GM23338 (cell line): ENCODE measurements at regions not wholly inside any gene's neighbourhood (a gene's known extent, or its start where the extent isn't known, plus 50 kb on each side); places are given as distances from the start of the nearest gene placed in this dataset.

Source experiments
- ATAC-seq: fragments of 200-7000 bp; cut with Tn5 transposase; 3 replicates; pipeline ENCODE4 v1.9.1; 2020
- DNase-seq: peaks from one replicate; pipeline ENCODE4 v3.0.0-alpha.2; 2015; ENCODE audit warnings: low spot score
- H2AFZ ChIP-seq: fragments of 200-600 bp; sonication (generic); 2 replicates; pipeline ENCODE4 v1.8.0; 2016; ENCODE audit warnings: antibody characterized with exemption, mild to moderate bottlenecking, moderate library complexity
- H3F3A ChIP-seq: fragments of 200-600 bp; sonication (generic); replicated peaks from 2 replicates; pipeline ENCODE4 v1.8.0; 2017; ENCODE audit warnings: antibody characterized with exemption, mixed run types, low read depth
- H3K27ac ChIP-seq: fragments of 200-600 bp; sonication (generic); 2 replicates; pipeline ENCODE4 v1.6.1; 2016; ENCODE audit warnings: low read depth
- H3K27me3 ChIP-seq: fragments of 200-600 bp; sonication (generic); 2 replicates; pipeline ENCODE4 v1.8.0; 2016; ENCODE audit warnings: mild to moderate bottlenecking, mixed run types, moderate library complexity; ENCODE audit not compliant: insufficient read depth
- H3K36me3 ChIP-seq: fragments of 200-600 bp; sonication (generic); 2 replicates; pipeline ENCODE4 v1.8.0; 2016; ENCODE audit warnings: mild to moderate bottlenecking; ENCODE audit not compliant: insufficient read depth
- H3K4me1 ChIP-seq: fragments of 200-600 bp; sonication (generic); 2 replicates; pipeline ENCODE4 v1.8.0; 2016; ENCODE audit warnings: mild to moderate bottlenecking, moderate library complexity; ENCODE audit not compliant: insufficient read depth
- H3K4me2 ChIP-seq: fragments of 200-600 bp; sonication (generic); 2 replicates; pipeline ENCODE4 v1.7.1; 2017; ENCODE audit warnings: mixed run types
- H3K4me3 ChIP-seq: fragments of 200-600 bp; sonication (generic); 2 replicates; pipeline ENCODE4 v1.6.1; 2016; ENCODE audit warnings: mixed run types
- H3K79me2 ChIP-seq: fragments of 200-600 bp; sonication (generic); replicated peaks from 2 replicates; pipeline ENCODE4 v1.8.0; 2017; ENCODE audit warnings: mild to moderate bottlenecking; ENCODE audit not compliant: insufficient read depth
- H3K9me2 ChIP-seq: fragments of 200-600 bp; sonication (generic); 2 replicates; pipeline ENCODE4 v1.8.0; 2017; ENCODE audit not compliant: insufficient read depth
- H4K20me1 ChIP-seq: fragments of 200-600 bp; sonication (generic); replicated peaks from 2 replicates; pipeline ENCODE4 v1.8.0; 2017; ENCODE audit warnings: mild to moderate bottlenecking; ENCODE audit not compliant: insufficient read depth
- H3K27ac Mint-ChIP-seq: 2 replicates; pipeline ENCODE4 v1.8.0; 2020; ENCODE audit warnings: inconsistent platforms, mild to moderate bottlenecking, moderate library complexity, mixed read lengths
- H3K27me3 Mint-ChIP-seq: 3 replicates; pipeline ENCODE4 v1.8.0; 2022; ENCODE audit warnings: low read depth, mild to moderate bottlenecking, moderate library complexity, mixed read lengths, inconsistent platforms; ENCODE audit not compliant: insufficient read depth, poor library complexity
- H3K36me3 Mint-ChIP-seq: 3 replicates; pipeline ENCODE4 v1.8.0; 2021; ENCODE audit warnings: low read depth, mild to moderate bottlenecking, inconsistent platforms, moderate library complexity, mixed read lengths
- H3K4me1 Mint-ChIP-seq: 3 replicates; pipeline ENCODE4 v1.8.0; 2020; ENCODE audit warnings: mild to moderate bottlenecking, inconsistent platforms, mixed read lengths
- H3K4me3 Mint-ChIP-seq: 3 replicates; pipeline ENCODE4 v1.8.0; 2021; ENCODE audit warnings: moderate library complexity, mild to moderate bottlenecking, inconsistent platforms, mixed read lengths
- H3K9me3 Mint-ChIP-seq: 3 replicates; pipeline ENCODE4 v1.8.0; 2020; ENCODE audit warnings: moderate library complexity, mild to moderate bottlenecking, inconsistent platforms, mixed read lengths
- CREB1 ChIP-seq: fragments of 250-450 bp; sonication (Bioruptor Pico); IDR thresholded peaks from 2 replicates; pipeline ENCODE4 v1.5.0; 2020; ENCODE audit warnings: low read depth, mild to moderate bottlenecking, moderate library complexity
- CTCF ChIP-seq, 2 experiments: fragments of 200-600 bp in 1 of 2; sonication (generic) in 1 of 2; conservative IDR thresholded peaks; 2 replicates each; pipeline versions ENCODE4 v1.5.1 to v1.6.1; 2016 to 2017; ENCODE audit warnings: antibody characterized with exemption in 2 of 2, low read depth in 2 of 2, mild to moderate bottlenecking in 2 of 2, moderate library complexity in 1 of 2
- ETS1 ChIP-seq: IDR thresholded peaks from 2 replicates; pipeline ENCODE4 v1.6.1; 2016; ENCODE audit warnings: antibody characterized with exemption
- EZH2 ChIP-seq: fragments of 200-600 bp; sonication (generic); IDR thresholded peaks from one replicate; pipeline ENCODE4 v1.8.0; 2017; ENCODE audit warnings: antibody characterized with exemption, mild to moderate bottlenecking, low read depth; ENCODE audit not compliant: unreplicated experiment
- EZH2phosphoT487 ChIP-seq: fragments of 200-600 bp; sonication (generic); IDR thresholded peaks from one replicate; pipeline ENCODE4 v1.8.1; 2018; ENCODE audit warnings: antibody characterized with exemption; ENCODE audit not compliant: unreplicated experiment
- JUNB ChIP-seq: IDR thresholded peaks from one replicate; pipeline ENCODE4 v1.6.1; 2016; ENCODE audit warnings: antibody characterized with exemption; ENCODE audit not compliant: unreplicated experiment
- NANOG ChIP-seq: IDR thresholded peaks from 2 replicates; pipeline ENCODE4 v1.6.1; 2016; ENCODE audit warnings: antibody characterized with exemption, borderline replicate concordance
- ZNF331 ChIP-seq: fragments of 250-450 bp; sonication (Bioruptor Pico); IDR thresholded peaks from 2 replicates; pipeline ENCODE4 v1.5.0; 2020; ENCODE audit warnings: low read depth, mild to moderate bottlenecking, moderate library complexity

- Mint-ChIP-seq H3K27me3 (no peaks in the 10 kb centered on the region), H3K36me3 (no peaks in the 10 kb centered on the region), H3K27ac (no peak overlapping the region), H3K4me3 (no peak overlapping the region), H3K9me3 (no peaks in the 10 kb centered on the region), H3K4me1 (peaks cover 18% of the 10 kb centered on the region)
- Histone ChIP-seq H3K36me3 (no peaks in the 10 kb centered on the region), H3K9me2 (no peaks in the 10 kb centered on the region), H3K4me1 (no peaks in the 10 kb centered on the region; the same call in 1 of the 2 replicates), H3K27ac (no peak overlapping the region), H3F3A (no peaks in the 10 kb centered on the region), H3K4me2 (no peak overlapping the region), H3K79me2 (no peaks in the 10 kb centered on the region), H3K27me3 (no peaks in the 10 kb centered on the region), H2AFZ (no peak overlapping the region), H3K4me3 (no peak overlapping the region), H4K20me1 (no peaks in the 10 kb centered on the region)
- TF ChIP-seq CTCF (conservative IDR thresholded peaks at IDR 0.05; ENCODE audit: low read depth in 2 of 2) (no peak), EZH2 (no peak), CREB1 (CRISPR knock-in tag) (no peak), ZNF331 (CRISPR knock-in tag) (no peak), EZH2phosphoT487 (no peak), JUNB (no peak), NANOG (no peak)
- ATAC-seq (no peak), DNase-seq (no peak)
Observed at GRCh38 chr1:29939079-29939478, 702.8 kb downstream of the PTPRU start.

GRCh38 chr1:29937356-29937755 is 701.0 kb downstream of the PTPRU start:
- Histone ChIP-seq H3K27ac (no peak overlapping the region), H3K4me2 (no peak overlapping the region), H2AFZ (no peak overlapping the region), H3K4me1 (peaks cover 4% of the 10 kb centered on the region; the same call in 1 of the 2 replicates), H3F3A (no peaks in the 10 kb centered on the region), H4K20me1 (no peaks in the 10 kb centered on the region), H3K4me3 (no peak overlapping the region), H3K27me3 (no peaks in the 10 kb centered on the region), H3K79me2 (no peaks in the 10 kb centered on the region), H3K9me2 (peaks cover 6% of the 10 kb centered on the region; the same call in 1 of the 2 replicates), H3K36me3 (no peaks in the 10 kb centered on the region)
- no peak overlapping the region for H3K4me3 Mint-ChIP-seq
- TF ChIP-seq ETS1 (no peak), JUNB (no peak), EZH2 (no peak)
- H3K27me3 Mint-ChIP-seq = peaks cover 4% of the 10 kb centered on the region
- ATAC-seq (no peak), DNase-seq (no peak)
- no peaks in the 10 kb centered on the region for H3K36me3 Mint-ChIP-seq
- H3K27ac Mint-ChIP-seq = no peak overlapping the region
- H3K4me1 Mint-ChIP-seq = peaks cover 27% of the 10 kb centered on the region
- H3K9me3 Mint-ChIP-seq = no peaks in the 10 kb centered on the region
